ENCODE measurements at regions not wholly inside any gene's neighbourhood (a gene's known extent, or its start where the extent isn't known, plus 50 kb on each side); places are given as distances from the start of the nearest gene placed in this dataset.
"Not testable (repeated sequence)": the region's sequence is repeated elsewhere in the genome, so short reads cannot be mapped to it uniquely, and the experiment has no call there.

DNA sequence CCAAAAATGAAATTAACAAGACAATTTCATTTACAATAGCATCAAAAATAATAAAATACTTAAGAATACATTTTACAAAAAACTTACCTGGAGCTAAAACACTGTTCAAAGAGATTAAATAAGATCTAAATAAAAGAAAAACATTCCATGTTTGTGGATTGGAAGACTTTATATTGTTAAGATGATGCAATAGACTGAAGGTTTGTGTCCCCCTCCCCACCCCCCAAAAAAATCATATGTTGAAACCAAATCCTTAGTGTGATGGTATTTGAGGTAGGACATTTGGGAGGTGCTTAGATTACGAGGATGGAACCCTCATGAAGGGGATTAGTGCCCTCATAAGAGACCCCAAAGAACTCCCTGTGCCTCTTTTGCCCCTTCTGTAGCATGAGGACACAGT lies 117.6 kb downstream of the ZNF467 start:
- Histone ChIP-seq H3K27me3 (ENCODE audit: control insufficient read depth, low read length) (peaks cover 5% of the 10 kb centered on the region), H3K4me2 (ENCODE audit: low read length) (no peak overlapping the region), H3K9me2 (replicated peaks; ENCODE audit: control insufficient read depth, low read length) (no peaks in the 10 kb centered on the region), H3K4me3 (ENCODE audit: low read length) (no peak overlapping the region), H3K79me2 (ENCODE audit: control insufficient read depth, low read length) (no peaks in the 10 kb centered on the region), H3K4me1 (ENCODE audit: control insufficient read depth, low read length) (no peaks in the 10 kb centered on the region), H3K27ac (ENCODE audit: low read depth, low read length) (no peak overlapping the region), H4K20me1 (ENCODE audit: control insufficient read depth, insufficient read depth, low read depth, low read length) (no peaks in the 10 kb centered on the region), H3K9me3 (ENCODE audit: control insufficient read depth, insufficient read depth, low read length) (no peaks in the 10 kb centered on the region), H3K36me3 (ENCODE audit: control insufficient read depth, low read length) (no peaks in the 10 kb centered on the region), H3F3A (ENCODE audit: control insufficient read depth, insufficient read depth) (no peaks in the 10 kb centered on the region)
- TF ChIP-seq CTCF (IDR thresholded peaks at IDR 0.05; ENCODE audit: low read depth, low read length, poor library complexity, severe bottlenecking) (no peak), EZH2phosphoT487 (IDR thresholded peaks at IDR 0.05; ENCODE audit: borderline replicate concordance, low read length) (no peak)

DNA sequence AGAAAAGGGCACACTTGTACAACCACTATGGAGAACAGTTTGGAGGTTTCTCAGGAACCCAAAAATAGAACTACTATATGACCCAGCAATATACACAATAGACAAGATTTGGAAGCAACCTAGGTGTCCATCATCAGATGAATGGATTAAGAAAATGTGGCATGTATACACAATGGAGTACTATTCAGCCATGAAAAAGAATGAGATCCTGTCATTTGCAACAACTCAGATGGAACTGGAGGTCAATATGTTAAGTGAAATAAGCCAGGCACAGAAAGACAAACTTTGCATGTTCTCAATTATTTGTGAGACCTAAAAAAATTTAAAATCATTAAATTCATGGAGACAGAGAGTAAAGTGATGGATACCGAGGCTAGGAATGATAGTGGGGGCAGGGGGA lies 118.8 kb downstream of the ZNF467 start:
- H3K27me3 ChIP-seq (ENCODE audit: control insufficient read depth, low read length): no peaks in the 10 kb centered on the region; the same call in 1 of the 2 replicates
- H3K9me2 ChIP-seq (replicated peaks; ENCODE audit: control insufficient read depth, low read length): no peaks in the 10 kb centered on the region
- H4K20me1 ChIP-seq (ENCODE audit: control insufficient read depth, insufficient read depth, low read depth, low read length): no peaks in the 10 kb centered on the region
- H3K27ac ChIP-seq (ENCODE audit: low read depth, low read length): no peak overlapping the region
- H3F3A ChIP-seq (ENCODE audit: control insufficient read depth, insufficient read depth): no peaks in the 10 kb centered on the region
- no peak overlapping the region for H3K4me3 ChIP-seq (ENCODE audit: low read length)
- H3K9me3 ChIP-seq (ENCODE audit: control insufficient read depth, insufficient read depth, low read length): no peaks in the 10 kb centered on the region
- H3K4me1 ChIP-seq (ENCODE audit: control insufficient read depth, low read length): no peaks in the 10 kb centered on the region
- H3K4me2 ChIP-seq (ENCODE audit: low read length): no peak overlapping the region
- no peak for TF ChIP-seq CTCF (IDR thresholded peaks at IDR 0.05; ENCODE audit: low read depth, low read length, poor library complexity, severe bottlenecking)
- no peak for TF ChIP-seq EZH2phosphoT487 (IDR thresholded peaks at IDR 0.05; ENCODE audit: borderline replicate concordance, low read length)
- no peaks in the 10 kb centered on the region for H3K36me3 ChIP-seq (ENCODE audit: control insufficient read depth, low read length)
- H3K79me2 ChIP-seq (ENCODE audit: control insufficient read depth, low read length): no peaks in the 10 kb centered on the region

DNA sequence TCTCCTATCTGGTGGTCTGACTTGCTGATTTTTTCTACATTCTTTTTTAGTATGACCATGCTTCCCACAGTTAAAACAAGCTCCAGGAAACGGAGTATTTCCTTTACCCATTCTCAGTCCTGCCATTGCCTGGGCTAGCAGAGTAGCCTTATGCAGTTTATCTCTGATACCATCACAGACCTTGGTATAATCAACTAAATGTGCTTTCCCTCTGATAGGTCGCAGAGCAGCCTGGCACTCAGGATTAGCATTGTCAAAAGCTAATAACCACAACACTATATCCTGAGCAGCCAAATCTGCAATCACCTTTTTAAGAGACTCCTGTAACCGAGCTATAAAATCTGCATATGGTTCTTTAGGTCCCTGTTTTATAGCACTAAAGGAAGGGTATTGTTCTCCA lies 123.2 kb downstream of the ZNF467 start:
- H3F3A ChIP-seq (ENCODE audit: control insufficient read depth, insufficient read depth); H3K36me3 ChIP-seq (ENCODE audit: control insufficient read depth, low read length); H3K9me3 ChIP-seq (ENCODE audit: control insufficient read depth, insufficient read depth, low read length); H3K4me2 ChIP-seq (ENCODE audit: low read length); H4K20me1 ChIP-seq (ENCODE audit: control insufficient read depth, insufficient read depth, low read depth, low read length); H3K27me3 ChIP-seq (ENCODE audit: control insufficient read depth, low read length); H3K79me2 ChIP-seq (ENCODE audit: control insufficient read depth, low read length); H3K27ac ChIP-seq (ENCODE audit: low read depth, low read length); H3K9me2 ChIP-seq (replicated peaks; ENCODE audit: control insufficient read depth, low read length); H3K4me3 ChIP-seq (ENCODE audit: low read length); H3K4me1 ChIP-seq (ENCODE audit: control insufficient read depth, low read length): not testable (repeated sequence)

DNA sequence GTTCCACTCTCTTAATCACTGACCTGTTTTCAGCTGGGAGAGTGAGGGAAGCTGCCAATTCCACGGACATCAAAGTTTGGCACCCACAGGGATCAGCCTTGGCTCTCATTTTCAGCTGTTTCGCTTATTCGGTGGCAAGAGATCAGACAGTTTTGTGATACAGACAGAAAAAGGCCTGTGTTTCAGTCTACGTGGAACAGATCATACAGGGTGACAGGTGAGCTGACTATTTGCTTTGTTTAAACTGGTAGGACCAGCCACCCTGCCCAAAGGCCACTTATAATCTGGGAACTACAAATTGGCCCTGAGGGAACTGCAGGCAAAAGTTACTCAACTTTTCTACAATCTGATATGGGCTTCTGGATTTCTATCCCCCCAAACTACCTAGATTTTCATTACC lies 128.6 kb downstream of the ZNF467 start:
- no peaks in the 10 kb centered on the region for H3K9me3 ChIP-seq (ENCODE audit: control insufficient read depth, insufficient read depth, low read length)
- H3F3A ChIP-seq (ENCODE audit: control insufficient read depth, insufficient read depth): no peaks in the 10 kb centered on the region
- no peaks in the 10 kb centered on the region for H3K36me3 ChIP-seq (ENCODE audit: control insufficient read depth, low read length)
- TF ChIP-seq EZH2phosphoT487 (IDR thresholded peaks at IDR 0.05; ENCODE audit: borderline replicate concordance, low read length): no peak
- no peak for TF ChIP-seq CTCF (IDR thresholded peaks at IDR 0.05; ENCODE audit: low read depth, low read length, poor library complexity, severe bottlenecking)
- H3K4me1 ChIP-seq (ENCODE audit: control insufficient read depth, low read length): no peaks in the 10 kb centered on the region
- no peaks in the 10 kb centered on the region for H3K79me2 ChIP-seq (ENCODE audit: control insufficient read depth, low read length)
- H3K9me2 ChIP-seq (replicated peaks; ENCODE audit: control insufficient read depth, low read length): no peaks in the 10 kb centered on the region
- peaks cover 9% of the 10 kb centered on the region; the same call in 1 of the 2 replicates for H3K27me3 ChIP-seq (ENCODE audit: control insufficient read depth, low read length)
- H4K20me1 ChIP-seq (ENCODE audit: control insufficient read depth, insufficient read depth, low read depth, low read length): no peaks in the 10 kb centered on the region
- H3K4me3 ChIP-seq (ENCODE audit: low read length): no peak overlapping the region
- H3K4me2 ChIP-seq (ENCODE audit: low read length): no peak overlapping the region
- H3K27ac ChIP-seq (ENCODE audit: low read depth, low read length): no peak overlapping the region
